HG02885 (cell line): ENCODE measurements at regions not wholly inside any gene's neighbourhood (a gene's known extent, or its start where the extent isn't known, plus 50 kb on each side); places are given as distances from the start of the nearest gene placed in this dataset.

Source experiments
- ATAC-seq: cut with Tn5 transposase; IDR thresholded peaks from one replicate; pipeline ENCODE4 v1.9.1; 2021; ENCODE audit warnings: mild to moderate bottlenecking; ENCODE audit not compliant: unreplicated experiment, poor library complexity

- ATAC-seq, result no peak
These were observed 604.3 kb downstream of the TAFA4 start for GRCh38 chr3:68328049-68328448.

GRCh38 chr3:68315964-68316363 lies 616.4 kb downstream of the TAFA4 start:
- no peak for ATAC-seq

DNA sequence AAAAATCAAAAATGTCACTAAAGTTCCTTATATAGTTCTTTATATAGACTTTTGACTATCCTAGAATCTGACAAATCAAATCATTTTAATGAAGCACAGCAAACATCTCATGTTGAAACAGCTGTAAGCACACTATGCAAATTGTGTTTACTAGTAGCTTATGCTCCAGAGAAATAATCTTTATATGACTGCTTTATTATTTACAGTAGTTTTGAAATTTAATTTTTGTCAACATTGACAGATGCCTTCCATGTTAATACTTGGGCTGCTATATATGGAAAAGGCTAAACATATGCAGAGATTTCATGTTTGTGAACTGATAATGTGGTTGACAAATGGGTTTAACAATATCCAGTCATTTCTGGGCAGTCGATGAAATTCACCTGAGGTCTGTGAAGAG lies 616.8 kb downstream of the TAFA4 start:
- ATAC-seq, result no peak

- ATAC-seq, result no peak
These were observed 625.8 kb downstream of the TAFA4 start for GRCh38 chr3:68306571-68306970.

GRCh38 chr3:68295457-68295856 lies 636.9 kb downstream of the TAFA4 start:
- no peak for ATAC-seq

GRCh38 chr3:68290333-68290732 lies 635.9 kb upstream of the SUCLG2 start:
- no peak for ATAC-seq

GRCh38 chr3:68288085-68288484 lies 633.7 kb upstream of the SUCLG2 start:
- no peak for ATAC-seq

GRCh38 chr3:68287101-68287500 lies 632.7 kb upstream of the SUCLG2 start:
- ATAC-seq, result no peak

- no peak for ATAC-seq
These were observed 619.9 kb upstream of the SUCLG2 start for GRCh38 chr3:68274286-68274685.

- no peak for ATAC-seq
These were observed 616.7 kb upstream of the SUCLG2 start for GRCh38 chr3:68271145-68271544.

DNA sequence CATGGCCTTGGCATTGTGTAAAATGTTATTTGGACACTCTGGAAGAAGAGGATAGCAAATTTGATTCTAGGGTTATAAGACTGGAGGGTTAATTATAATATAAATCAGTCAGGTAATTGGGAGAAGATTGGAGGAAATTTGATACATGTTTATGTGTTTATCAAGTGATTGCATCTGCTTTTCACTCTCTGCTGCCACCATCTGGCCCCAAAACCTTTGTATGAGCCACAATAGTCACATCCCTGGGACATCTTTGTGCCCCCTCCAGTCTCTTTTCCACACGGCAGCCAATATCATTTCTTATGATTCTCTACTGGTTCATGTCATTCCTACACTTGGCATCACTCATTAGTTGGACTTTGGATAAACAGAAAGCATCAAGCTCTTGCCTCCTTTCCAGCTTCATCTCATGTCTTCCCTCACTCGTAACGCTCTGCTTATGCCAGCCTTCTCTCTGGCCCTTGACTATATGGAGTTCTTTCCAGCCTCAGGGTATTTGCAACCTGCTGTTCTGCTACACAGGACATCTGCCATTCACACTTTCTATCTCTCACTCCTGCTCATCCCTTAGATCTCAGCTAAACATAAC lies 602.3 kb upstream of the SUCLG2 start:
- ATAC-seq, result no peak

DNA sequence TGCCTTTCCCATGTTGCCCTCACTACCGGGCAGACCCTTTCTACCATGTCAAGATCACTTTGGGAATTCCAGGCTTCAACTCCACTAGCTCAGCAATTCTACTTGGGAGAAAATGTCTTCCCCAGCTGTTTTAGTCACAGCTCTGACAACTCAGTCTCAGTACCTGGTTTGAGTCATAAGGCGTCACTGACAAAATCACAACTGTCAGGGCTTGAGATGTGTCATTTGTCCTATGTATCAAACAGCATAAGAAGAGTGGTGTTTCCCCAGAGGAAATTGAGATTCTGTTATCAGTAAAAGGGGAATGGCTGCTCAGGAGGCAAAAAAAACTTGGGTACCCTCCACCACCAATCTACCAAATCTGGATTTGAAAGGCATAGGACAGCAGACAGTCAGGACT lies 594.9 kb upstream of the SUCLG2 start:
- ATAC-seq, result no peak

- ATAC-seq, result no peak
These were observed 588.2 kb upstream of the SUCLG2 start for GRCh38 chr3:68242606-68243005.

GRCh38 chr3:68239542-68239941 lies 585.1 kb upstream of the SUCLG2 start:
- no peak for ATAC-seq

DNA sequence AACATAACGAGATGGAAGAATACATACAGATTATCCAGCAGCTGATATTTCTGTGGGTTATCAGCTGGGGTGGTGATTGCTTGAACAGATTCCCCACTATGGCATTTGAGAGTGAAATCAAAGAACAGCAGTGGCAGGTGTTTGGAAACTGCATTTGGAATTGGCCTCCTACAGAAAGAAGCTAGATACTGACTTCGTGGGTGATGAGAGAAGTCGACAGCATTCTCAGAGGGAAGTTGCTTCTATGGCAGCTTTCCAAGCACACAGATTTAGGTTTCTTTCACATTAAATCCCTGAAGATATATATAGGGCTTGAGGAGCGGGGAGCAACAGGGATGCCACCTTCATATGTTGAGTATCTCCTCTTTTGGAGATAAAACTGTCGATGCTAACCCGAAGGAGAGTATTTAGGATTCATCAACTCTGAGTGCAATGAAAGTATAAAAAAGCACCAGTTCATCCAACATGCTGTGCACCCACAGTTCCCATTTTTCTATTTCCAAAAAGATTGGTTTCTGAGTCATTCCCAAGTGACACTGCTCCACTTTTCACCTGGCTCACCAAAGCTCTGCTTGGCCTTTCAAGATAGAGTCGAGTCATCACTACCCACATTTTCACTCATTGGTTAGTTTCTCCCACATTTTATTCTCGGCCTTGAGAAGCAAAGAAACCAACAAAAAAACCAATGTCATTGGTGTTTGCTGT lies 579.8 kb upstream of the SUCLG2 start:
- ATAC-seq, result no peak

- no peak for ATAC-seq
These were observed 574.4 kb upstream of the SUCLG2 start for GRCh38 chr3:68228856-68229255.

DNA sequence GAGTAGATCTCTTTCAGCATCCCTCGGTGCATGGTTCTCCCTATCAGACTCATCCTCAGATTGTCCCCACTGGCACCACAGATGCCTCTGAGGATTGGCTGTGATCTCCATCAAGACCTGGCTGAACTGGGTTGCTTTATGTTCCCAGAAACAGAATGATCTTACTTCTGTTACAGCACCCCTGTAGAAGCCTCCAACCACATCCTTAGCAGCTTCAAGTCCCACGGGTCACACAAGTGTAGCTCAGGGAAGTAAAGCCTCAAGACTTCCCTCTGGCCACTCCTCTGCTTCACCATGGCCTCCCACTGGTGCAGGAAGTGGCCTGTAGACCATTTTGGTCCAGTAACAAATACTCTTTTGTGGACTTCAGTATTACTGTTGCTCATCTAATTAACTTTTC lies 566.4 kb upstream of the SUCLG2 start:
- no peak for ATAC-seq

- no peak for ATAC-seq
These were observed 557.2 kb upstream of the SUCLG2 start for GRCh38 chr3:68211637-68212036.

- no peak for ATAC-seq
These were observed 556.2 kb upstream of the SUCLG2 start for GRCh38 chr3:68210635-68211034.

- ATAC-seq, result no peak
These were observed 552.9 kb upstream of the SUCLG2 start for GRCh38 chr3:68207327-68207726.

- ATAC-seq, result no peak
These were observed 552.2 kb upstream of the SUCLG2 start for GRCh38 chr3:68206524-68207117.

- no peak for ATAC-seq
These were observed 532.3 kb upstream of the SUCLG2 start for GRCh38 chr3:68186733-68187132.
